Bronchial epithelial cell (primary cell): ENCODE measurements at regions not wholly inside any gene's neighbourhood (a gene's known extent, or its start where the extent isn't known, plus 50 kb on each side); places are given as distances from the start of the nearest gene placed in this dataset.
"Not testable (repeated sequence)": the region's sequence is repeated elsewhere in the genome, so short reads cannot be mapped to it uniquely, and the experiment has no call there.

ENCODE experiments used
- DNase-seq: peaks from one replicate; pipeline ENCODE4 v3.0.0-alpha.2; 2010; ENCODE audit warnings: low read depth
- FAIRE-seq: peaks from 2 replicates; lab custom pipeline; 2011; peaks lifted over from hg19 to GRCh38; lab: Jason Lieb, UNC
- H3K27me3 ChIP-seq: 2 replicates; pipeline ENCODE4 v1.5.1; 2011; ENCODE audit warnings: low read length; ENCODE audit not compliant: control insufficient read depth, insufficient read depth
- H3K36me3 ChIP-seq: 2 replicates; pipeline ENCODE4 v1.5.1; 2011; ENCODE audit warnings: low read length; ENCODE audit not compliant: control insufficient read depth, insufficient read depth
- H3K4me3 ChIP-seq: 2 replicates; pipeline ENCODE4 v1.5.1; 2011; ENCODE audit warnings: mild to moderate bottlenecking, low read depth, low read length, control low read depth
- CTCF ChIP-seq: IDR thresholded peaks from 2 replicates; pipeline ENCODE4 v1.5.1; 2011; ENCODE audit warnings: mild to moderate bottlenecking, moderate library complexity, low read length, control low read depth, inconsistent platforms; ENCODE audit not compliant: insufficient read depth, severe bottlenecking

DNA sequence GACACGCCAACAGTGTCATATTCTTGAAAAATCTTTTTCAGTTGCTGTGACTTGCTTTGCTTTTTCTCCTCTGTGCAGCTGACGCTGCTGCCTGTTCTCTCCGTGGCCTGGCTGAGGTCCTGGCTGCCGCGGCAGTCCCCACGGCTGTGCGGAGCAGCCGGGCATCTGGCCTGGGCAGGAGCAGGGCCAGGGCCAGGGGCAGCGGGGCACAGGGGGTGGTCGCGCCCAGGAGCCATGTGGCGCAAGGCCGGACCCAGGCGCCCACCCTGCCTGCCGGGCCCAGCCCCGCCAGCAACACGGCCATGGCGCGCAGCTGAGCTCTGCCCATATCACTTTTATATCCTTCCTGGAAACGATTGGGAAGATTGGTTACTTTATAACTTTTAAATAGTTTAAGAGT is 109.4 kb upstream of the ACBD5 start:
- TF ChIP-seq CTCF: no peak

DNA sequence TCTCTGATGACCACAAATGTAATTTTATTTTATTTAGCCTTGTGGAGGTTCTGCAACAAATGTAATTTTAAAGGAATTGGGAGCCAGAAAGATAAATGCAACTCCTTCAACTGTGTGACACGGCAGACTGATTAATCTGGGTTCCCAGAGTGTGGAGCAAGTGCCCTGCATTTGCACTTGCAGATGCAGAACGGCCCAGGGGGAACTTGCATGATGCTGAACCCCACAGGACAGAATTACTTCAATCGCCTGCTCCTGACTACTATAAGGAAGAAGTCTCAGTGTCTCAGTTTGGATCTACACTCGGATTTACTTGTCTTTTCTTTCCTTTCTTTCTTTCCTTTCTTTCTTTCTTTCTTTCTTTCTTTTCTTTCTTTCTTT is 107.2 kb upstream of the ACBD5 start:
- FAIRE-seq, H3K4me3 ChIP-seq, H3K27me3 ChIP-seq, DNase-seq, H3K36me3 ChIP-seq: not testable (repeated sequence)

More for the DNA sequence above, 109.4 kb upstream of the ACBD5 start:
- FAIRE-seq (no peak), DNase-seq (no peak)
- Histone ChIP-seq H3K4me3 (no peak overlapping the region), H3K36me3 (no peaks in the 10 kb centered on the region), H3K27me3 (peaks cover 1% of the 10 kb centered on the region)

GRCh38 chr10:27345455-27345920 is 104.9 kb upstream of the ACBD5 start:
- Histone ChIP-seq H3K27me3 (peaks cover 1% of the 10 kb centered on the region), H3K4me3 (no peak overlapping the region), H3K36me3 (no peaks in the 10 kb centered on the region)
- no peak for TF ChIP-seq CTCF
- no peak for DNase-seq
- FAIRE-seq: no peak

GRCh38 chr10:27344568-27345454 is 104.2 kb upstream of the ACBD5 start:
- no peak for DNase-seq
- TF ChIP-seq CTCF: no peak
- FAIRE-seq: no peak
- H3K36me3 ChIP-seq: no peaks in the 10 kb centered on the region
- H3K4me3 ChIP-seq: no peak overlapping the region
- H3K27me3 ChIP-seq: peaks cover 1% of the 10 kb centered on the region

GRCh38 chr10:27341001-27341400 is 100.4 kb upstream of the ACBD5 start:
- Histone ChIP-seq H3K27me3 (peaks cover 1% of the 10 kb centered on the region), H3K36me3 (no peaks in the 10 kb centered on the region), H3K4me3 (no peak overlapping the region)
- no peak for TF ChIP-seq CTCF
- FAIRE-seq (no peak), DNase-seq (no peak)

DNA sequence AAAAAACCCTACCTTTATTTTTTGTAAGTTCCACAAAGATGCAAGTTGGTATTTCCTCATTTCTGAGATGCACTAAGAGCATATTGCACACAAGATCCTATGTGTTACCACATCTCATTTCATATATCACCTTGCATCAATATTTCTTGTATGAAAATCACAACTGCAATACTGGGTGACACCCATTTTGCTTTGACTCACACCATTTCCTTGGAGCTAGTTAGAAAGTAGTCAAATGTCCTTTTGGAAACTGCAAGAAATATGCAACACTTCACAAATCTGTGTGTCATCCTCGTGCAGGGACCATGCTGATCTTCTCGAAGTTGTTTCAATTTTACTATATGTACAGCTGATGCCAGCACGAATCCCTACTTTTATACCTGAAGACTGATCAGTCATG is 94.6 kb upstream of the ACBD5 start:
- not testable (repeated sequence) for H3K4me3 ChIP-seq, FAIRE-seq, H3K36me3 ChIP-seq, H3K27me3 ChIP-seq
- DNase-seq: peak; percentile 7
